ENCODE measurements at regions not wholly inside any gene's neighbourhood (a gene's known extent, or its start where the extent isn't known, plus 50 kb on each side); places are given as distances from the start of the nearest gene placed in this dataset.

DNA sequence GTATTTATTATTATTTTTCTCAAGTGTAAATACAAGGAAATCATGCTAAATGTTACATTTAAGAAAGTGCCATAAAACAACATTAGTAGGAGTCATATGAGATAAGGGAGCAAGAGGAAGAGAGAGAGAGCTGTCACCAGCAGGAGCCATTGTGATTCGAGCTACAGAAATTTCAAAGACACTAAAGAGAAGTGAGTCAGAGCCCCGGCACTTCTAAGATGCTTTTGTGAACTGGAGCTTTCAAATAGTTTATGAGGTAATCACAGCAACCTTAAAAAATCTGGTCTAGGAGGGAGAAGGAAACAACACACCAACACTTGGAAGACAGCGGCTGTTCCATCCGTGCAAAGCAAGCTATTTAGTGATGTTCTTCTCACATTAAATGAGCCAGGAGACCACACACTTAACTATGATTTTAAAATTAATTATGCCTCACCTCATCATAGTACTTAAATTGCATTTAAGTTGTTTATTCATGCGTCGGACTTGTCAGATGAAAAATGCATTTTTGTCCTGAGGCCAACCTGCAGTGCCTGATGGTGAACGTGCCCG, 382.7 kb upstream of the SALL3 start:
- no peak overlapping the region for H3K4me3 ChIP-seq (ENCODE audit: low read depth, poor library complexity, severe bottlenecking)
- WGBS, 2 donors: 40 to 42% methylated on average over 8 of the region's 8 CpGs
- DNase-seq (ENCODE audit: low spot score in 2 of 2): no peak
- TF ChIP-seq POLR2A (IDR thresholded peaks at IDR 0.05): no peak
- no peak for TF ChIP-seq CTCF (IDR thresholded peaks at IDR 0.05)
- intact Hi-C loops (cut with DNase I; ENCODE audit: low total_unique reads): no loop called here

DNA sequence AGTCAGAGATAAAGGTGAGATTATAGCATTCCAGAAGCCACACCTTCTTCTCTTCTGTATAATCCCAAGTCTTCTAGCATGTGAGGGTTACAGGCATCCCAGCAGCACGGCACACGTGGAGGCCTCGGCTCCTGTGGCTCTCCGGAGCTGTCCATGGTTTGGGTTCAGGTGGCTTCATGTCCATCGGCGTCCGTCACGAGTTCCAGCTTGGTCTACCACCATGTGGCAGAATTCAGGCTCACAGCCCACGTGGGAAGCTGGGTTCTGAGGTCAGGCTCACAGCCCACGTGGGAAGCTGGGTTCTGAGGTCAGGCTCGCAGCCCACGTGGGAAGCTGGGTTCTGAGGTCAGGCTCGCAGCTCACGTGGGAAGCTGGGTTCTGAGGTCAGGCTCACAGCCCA, 378.3 kb upstream of the SALL3 start:
- intact Hi-C loops (cut with DNase I; ENCODE audit: low total_unique reads): no loop called here
- no peak for TF ChIP-seq CTCF (IDR thresholded peaks at IDR 0.05)
- no peak for TF ChIP-seq POLR2A (IDR thresholded peaks at IDR 0.05)
- DNase-seq (ENCODE audit: low spot score in 2 of 2): peak in 1 of 2 donors; percentile 72
- no peak overlapping the region for H3K4me3 ChIP-seq (ENCODE audit: low read depth, poor library complexity, severe bottlenecking)
- WGBS, 2 donors: 61 to 72% methylated on average over 14 of the region's 14 CpGs

DNA sequence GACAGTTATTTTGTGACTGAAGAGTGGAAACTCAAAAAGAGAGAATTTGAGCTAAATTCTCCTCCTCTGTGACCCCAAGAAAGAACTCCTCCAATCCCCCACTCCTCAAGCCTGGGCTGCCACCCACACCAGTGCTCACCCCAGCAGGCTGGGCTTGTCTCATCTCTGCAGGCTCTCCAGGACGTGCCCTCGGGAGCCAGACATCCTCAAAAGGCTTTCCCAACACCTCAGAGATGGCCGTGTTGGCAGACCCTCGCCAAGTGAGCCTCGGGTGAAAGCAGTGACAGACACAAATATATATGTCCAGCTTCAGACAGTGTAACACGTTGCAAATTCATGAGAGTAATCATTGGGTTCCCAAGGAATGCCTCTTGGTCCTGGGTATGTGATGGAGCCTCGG, 377.7 kb upstream of the SALL3 start:
- 67 to 82% methylated on average over 7 of the region's 7 CpGs for WGBS, 2 donors
- intact Hi-C loops (cut with DNase I; ENCODE audit: low total_unique reads): no loop called here
- TF ChIP-seq CTCF (IDR thresholded peaks at IDR 0.05) (no peak), POLR2A (IDR thresholded peaks at IDR 0.05) (no peak)
- no peak overlapping the region for H3K4me3 ChIP-seq (ENCODE audit: low read depth, poor library complexity, severe bottlenecking)
- peak in 1 of 2 donors; percentile 71 for DNase-seq (ENCODE audit: low spot score in 2 of 2)

GRCh38 chr18:78602430-78602829, 377.2 kb upstream of the SALL3 start:
- TF ChIP-seq CTCF (IDR thresholded peaks at IDR 0.05) (no peak), POLR2A (IDR thresholded peaks at IDR 0.05) (no peak)
- peak in 1 of 2 donors; percentile 59 for DNase-seq (ENCODE audit: low spot score in 2 of 2)
- intact Hi-C loops (cut with DNase I; ENCODE audit: low total_unique reads): no loop called here
- WGBS, 2 donors: 87% methylated on average over 12 of the region's 12 CpGs
- H3K4me3 ChIP-seq (ENCODE audit: low read depth, poor library complexity, severe bottlenecking): no peak overlapping the region

- WGBS, 2 donors: 51 to 57% methylated on average over 25 of the region's 25 CpGs
- DNase-seq (ENCODE audit: low spot score in 2 of 2): peak in 1 of 2 donors; percentile 60
- no peak overlapping the region for H3K4me3 ChIP-seq (ENCODE audit: low read depth, poor library complexity, severe bottlenecking)
- intact Hi-C loops (cut with DNase I; ENCODE audit: low total_unique reads): no loop called here
- TF ChIP-seq POLR2A (IDR thresholded peaks at IDR 0.05): no peak
- no peak for TF ChIP-seq CTCF (IDR thresholded peaks at IDR 0.05)
These were observed 376.3 kb upstream of the SALL3 start for GRCh38 chr18:78603102-78603983.
